Activated T-cell treated with anti-CD3 and anti-CD28 coated beads for 24 hours (primary cell): ENCODE measurements at regions not wholly inside any gene's neighbourhood (a gene's known extent, or its start where the extent isn't known, plus 50 kb on each side); places are given as distances from the start of the nearest gene placed in this dataset.

ENCODE experiments used
- DNase-seq: peaks from one replicate; pipeline ENCODE4 v3.0.0-alpha.2; 2020; ENCODE audit warnings: low read depth

GRCh38 chr6:19268117-19268516, 569.1 kb upstream of the ID4 start:
- no peak for DNase-seq

- no peak for DNase-seq
Measured at GRCh38 chr6:19268718-19269117, 568.5 kb upstream of the ID4 start.

GRCh38 chr6:19269341-19269898, 567.8 kb upstream of the ID4 start:
- DNase-seq: no peak

- no peak for DNase-seq
Measured at GRCh38 chr6:19270616-19271015, 566.6 kb upstream of the ID4 start.

- no peak for DNase-seq
Measured at GRCh38 chr6:19279273-19279684, 557.9 kb upstream of the ID4 start.

GRCh38 chr6:19287928-19288327, 549.2 kb upstream of the ID4 start:
- DNase-seq: no peak

- no peak for DNase-seq
Measured at GRCh38 chr6:19289457-19289856, 547.7 kb upstream of the ID4 start.

GRCh38 chr6:19297880-19298279, 539.3 kb upstream of the ID4 start:
- no peak for DNase-seq

GRCh38 chr6:19298421-19298820, 538.7 kb upstream of the ID4 start:
- no peak for DNase-seq

- DNase-seq: no peak
Measured at GRCh38 chr6:19299129-19299528, 538.0 kb upstream of the ID4 start.

GRCh38 chr6:19301980-19302379, 535.2 kb upstream of the ID4 start:
- DNase-seq: no peak

GRCh38 chr6:19303383-19303782, 533.8 kb upstream of the ID4 start:
- DNase-seq: no peak

GRCh38 chr6:19309661-19310060, 527.5 kb upstream of the ID4 start:
- DNase-seq: no peak

GRCh38 chr6:19311786-19312185, 525.4 kb upstream of the ID4 start:
- no peak for DNase-seq

- no peak for DNase-seq
Measured at GRCh38 chr6:19312241-19312978, 524.8 kb upstream of the ID4 start.

- DNase-seq: no peak
Measured at GRCh38 chr6:19317431-19317986, 519.7 kb upstream of the ID4 start.

- no peak for DNase-seq
Measured at GRCh38 chr6:19319005-19319404, 518.2 kb upstream of the ID4 start.

GRCh38 chr6:19320111-19320581, 517.0 kb upstream of the ID4 start:
- no peak for DNase-seq

- no peak for DNase-seq
Measured at GRCh38 chr6:19322691-19323485, 514.3 kb upstream of the ID4 start.

GRCh38 chr6:19324376-19324775, 512.8 kb upstream of the ID4 start:
- no peak for DNase-seq

- DNase-seq: no peak
Measured at GRCh38 chr6:19325335-19325789, 511.8 kb upstream of the ID4 start.

- DNase-seq: no peak
Measured at GRCh38 chr6:19327241-19327640, 509.9 kb upstream of the ID4 start.

- DNase-seq: no peak
Measured at GRCh38 chr6:19327661-19328060, 509.5 kb upstream of the ID4 start.
